Mesendoderm (in vitro differentiated cells): ENCODE measurements at regions not wholly inside any gene's neighbourhood (a gene's known extent, or its start where the extent isn't known, plus 50 kb on each side); places are given as distances from the start of the nearest gene placed in this dataset.

Experiments
- DNase-seq: peaks from one replicate; pipeline ENCODE4 v3.0.0; 2013
- H2AK5ac ChIP-seq: 2 replicates; pipeline ENCODE4 v1.6.1; 2013; ENCODE audit warnings: low read length, inconsistent platforms
- H2BK120ac ChIP-seq: 2 replicates; pipeline ENCODE4 v1.6.1; 2013; ENCODE audit warnings: low read depth, mild to moderate bottlenecking, low read length, moderate library complexity, mixed read lengths
- H2BK15ac ChIP-seq: replicated peaks from 2 replicates; pipeline ENCODE4 v1.6.1; 2013; ENCODE audit warnings: low read depth, mild to moderate bottlenecking, moderate library complexity
- H2BK5ac ChIP-seq: 2 replicates; pipeline ENCODE4 v1.6.1; 2013; ENCODE audit warnings: low read length, inconsistent platforms
- H3K18ac ChIP-seq: 2 replicates; pipeline ENCODE4 v1.6.1; 2013; ENCODE audit warnings: mild to moderate bottlenecking, low read length, mixed read lengths
- H3K23ac ChIP-seq: one replicate; pipeline ENCODE4 v1.6.1; 2013; ENCODE audit warnings: low read length
- H3K27ac ChIP-seq: 2 replicates; pipeline ENCODE4 v1.5.1; 2013; ENCODE audit warnings: low read depth, mild to moderate bottlenecking, inconsistent platforms, low read length, moderate library complexity
- H3K27me3 ChIP-seq: 2 replicates; pipeline ENCODE4 v1.6.1; 2013; ENCODE audit warnings: low read length, control low read depth, mild to moderate bottlenecking, inconsistent platforms; ENCODE audit not compliant: insufficient read depth, poor library complexity
- H3K36me3 ChIP-seq: 2 replicates; pipeline ENCODE4 v1.6.1; 2013; ENCODE audit warnings: low read length, inconsistent platforms; ENCODE audit not compliant: control insufficient read depth, insufficient read depth
- H3K4ac ChIP-seq: one replicate; pipeline ENCODE4 v1.6.1; 2013; ENCODE audit warnings: low read depth, mild to moderate bottlenecking, low read length, moderate library complexity
- H3K4me1 ChIP-seq: 2 replicates; pipeline ENCODE4 v1.6.1; 2013; ENCODE audit warnings: low read depth, low read length, inconsistent platforms; ENCODE audit not compliant: control insufficient read depth
- H3K4me2 ChIP-seq: 2 replicates; pipeline ENCODE4 v1.6.1; 2013; ENCODE audit warnings: low read length
- H3K4me3 ChIP-seq: 2 replicates; pipeline ENCODE4 v1.5.1; 2013; ENCODE audit warnings: mild to moderate bottlenecking, low read length
- H3K56ac ChIP-seq: one replicate; pipeline ENCODE4 v1.6.1; 2013; ENCODE audit warnings: low read length
- H3K79me1 ChIP-seq: 2 replicates; pipeline ENCODE4 v1.6.1; 2013; ENCODE audit warnings: low read length, inconsistent platforms
- H3K79me2 ChIP-seq: 2 replicates; pipeline ENCODE4 v1.6.1; 2013; ENCODE audit warnings: mild to moderate bottlenecking, low read length; ENCODE audit not compliant: control insufficient read depth, insufficient read depth
- H3K9ac ChIP-seq: 2 replicates; pipeline ENCODE4 v1.6.1; 2013; ENCODE audit warnings: low read length, inconsistent platforms
- H4K5ac ChIP-seq: one replicate; pipeline ENCODE4 v1.6.1; 2013; ENCODE audit warnings: low read length
- H4K8ac ChIP-seq: one replicate; pipeline ENCODE4 v1.6.1; 2013; ENCODE audit warnings: low read depth, mild to moderate bottlenecking, control low read depth, low read length, moderate library complexity
- WGBS: extraction: QIAGEN DNeasy Blood & Tissue Kit; methylation state at CpG from one replicate; pipeline ENCODE4 v1.1.7; 2013; ENCODE audit warnings: low lambda C conversion rate, missing lambda C conversion rate; ENCODE audit not compliant: insufficient coverage; ENCODE audit errors: extremely low coverage; 5-methylcytosine and 5-hydroxymethylcytosine counted together

GRCh38 chr12:85392508-85392907 lies 112.5 kb downstream of the ALX1 start:
- H2BK120ac ChIP-seq: no peak overlapping the region
- H3K4me3 ChIP-seq: no peak overlapping the region
- H2AK5ac ChIP-seq: no peak overlapping the region
- no peak overlapping the region for H3K18ac ChIP-seq
- H3K4ac ChIP-seq: no peak overlapping the region
- H3K79me2 ChIP-seq: no peaks in the 10 kb centered on the region
- no peak overlapping the region for H3K4me2 ChIP-seq
- H2BK5ac ChIP-seq: no peak overlapping the region
- no CpG with 5 or more reads among the region's 1 CpG for WGBS
- H3K9ac ChIP-seq: no peak overlapping the region
- H3K79me1 ChIP-seq: no peaks in the 10 kb centered on the region
- H3K56ac ChIP-seq: no peak overlapping the region
- no peak overlapping the region for H2BK15ac ChIP-seq
- no peaks in the 10 kb centered on the region for H3K27me3 ChIP-seq
- no peak overlapping the region for H3K23ac ChIP-seq
- H4K8ac ChIP-seq: no peak overlapping the region
- no peak overlapping the region for H3K27ac ChIP-seq
- no peak for DNase-seq
- no peak overlapping the region for H4K5ac ChIP-seq
- H3K4me1 ChIP-seq: no peaks in the 10 kb centered on the region
- no peaks in the 10 kb centered on the region for H3K36me3 ChIP-seq

- H3K4ac ChIP-seq: no peak overlapping the region
- H3K18ac ChIP-seq: no peak overlapping the region
- H3K56ac ChIP-seq: no peak overlapping the region
- no peak overlapping the region for H3K9ac ChIP-seq
- DNase-seq: no peak
- no peak overlapping the region for H2BK120ac ChIP-seq
- H3K36me3 ChIP-seq: no peaks in the 10 kb centered on the region
- H2BK5ac ChIP-seq: no peak overlapping the region
- H3K79me1 ChIP-seq: no peaks in the 10 kb centered on the region
- H3K79me2 ChIP-seq: no peaks in the 10 kb centered on the region
- H3K23ac ChIP-seq: no peak overlapping the region
- H4K5ac ChIP-seq: no peak overlapping the region
- no peak overlapping the region for H2AK5ac ChIP-seq
- H3K4me1 ChIP-seq: no peaks in the 10 kb centered on the region
- no peaks in the 10 kb centered on the region for H3K27me3 ChIP-seq
- no peak overlapping the region for H3K27ac ChIP-seq
- no peak overlapping the region for H3K4me2 ChIP-seq
- no peak overlapping the region for H4K8ac ChIP-seq
- no peak overlapping the region for H2BK15ac ChIP-seq
- no peak overlapping the region for H3K4me3 ChIP-seq
These were observed 113.6 kb downstream of the ALX1 start for GRCh38 chr12:85393606-85394005.

- H3K36me3 ChIP-seq: no peaks in the 10 kb centered on the region
- no peak overlapping the region for H3K18ac ChIP-seq
- no peak overlapping the region for H3K56ac ChIP-seq
- no peaks in the 10 kb centered on the region for H3K79me2 ChIP-seq
- H3K27me3 ChIP-seq: no peaks in the 10 kb centered on the region
- H2AK5ac ChIP-seq: no peak overlapping the region
- H4K8ac ChIP-seq: no peak overlapping the region
- H2BK5ac ChIP-seq: no peak overlapping the region
- H3K4me2 ChIP-seq: no peak overlapping the region
- no peak overlapping the region for H3K4ac ChIP-seq
- H3K4me1 ChIP-seq: no peaks in the 10 kb centered on the region
- no peak for DNase-seq
- no peak overlapping the region for H2BK15ac ChIP-seq
- H3K27ac ChIP-seq: no peak overlapping the region
- no CpG with 5 or more reads among the region's 3 CpGs for WGBS
- H4K5ac ChIP-seq: no peak overlapping the region
- H3K9ac ChIP-seq: no peak overlapping the region
- no peak overlapping the region for H3K4me3 ChIP-seq
- H3K23ac ChIP-seq: no peak overlapping the region
- H2BK120ac ChIP-seq: no peak overlapping the region
- no peaks in the 10 kb centered on the region for H3K79me1 ChIP-seq
These were observed 114.0 kb downstream of the ALX1 start for GRCh38 chr12:85394065-85394464.

- no peak overlapping the region for H3K4me2 ChIP-seq
- H3K27me3 ChIP-seq: no peaks in the 10 kb centered on the region
- no CpG with 5 or more reads among the region's 3 CpGs for WGBS
- no peak overlapping the region for H3K18ac ChIP-seq
- H2AK5ac ChIP-seq: no peak overlapping the region
- no peak overlapping the region for H4K8ac ChIP-seq
- H3K4me3 ChIP-seq: no peak overlapping the region
- no peak overlapping the region for H4K5ac ChIP-seq
- no peak overlapping the region for H3K56ac ChIP-seq
- H3K27ac ChIP-seq: no peak overlapping the region
- H3K36me3 ChIP-seq: no peaks in the 10 kb centered on the region
- H3K4ac ChIP-seq: no peak overlapping the region
- no peaks in the 10 kb centered on the region for H3K4me1 ChIP-seq
- H2BK15ac ChIP-seq: no peak overlapping the region
- no peak overlapping the region for H3K9ac ChIP-seq
- no peak overlapping the region for H2BK120ac ChIP-seq
- H3K79me1 ChIP-seq: no peaks in the 10 kb centered on the region
- H3K79me2 ChIP-seq: no peaks in the 10 kb centered on the region
- H3K23ac ChIP-seq: no peak overlapping the region
- no peak overlapping the region for H2BK5ac ChIP-seq
- DNase-seq: no peak
These were observed 114.8 kb downstream of the ALX1 start for GRCh38 chr12:85394809-85395208.

- Histone ChIP-seq H3K79me2 (no peaks in the 10 kb centered on the region), H2AK5ac (no peak overlapping the region), H3K4me2 (no peak overlapping the region), H3K27me3 (no peaks in the 10 kb centered on the region), H3K23ac (no peak overlapping the region), H3K36me3 (no peaks in the 10 kb centered on the region), H3K56ac (no peak overlapping the region), H3K9ac (no peak overlapping the region), H3K18ac (no peak overlapping the region), H2BK120ac (no peak overlapping the region), H4K8ac (no peak overlapping the region), H2BK15ac (no peak overlapping the region), H2BK5ac (no peak overlapping the region), H4K5ac (no peak overlapping the region), H3K4me3 (no peak overlapping the region), H3K4ac (no peak overlapping the region), H3K27ac (no peak overlapping the region), H3K4me1 (no peaks in the 10 kb centered on the region), H3K79me1 (no peaks in the 10 kb centered on the region)
- DNase-seq: no peak
- no CpG with 5 or more reads among the region's 5 CpGs for WGBS
These were observed 125.2 kb downstream of the ALX1 start for GRCh38 chr12:85405262-85405661.

- H3K27me3 ChIP-seq: no peaks in the 10 kb centered on the region
- no CpG with 5 or more reads among the region's 4 CpGs for WGBS
- H2AK5ac ChIP-seq: no peak overlapping the region
- H3K36me3 ChIP-seq: no peaks in the 10 kb centered on the region
- no peak overlapping the region for H2BK120ac ChIP-seq
- H3K18ac ChIP-seq: no peak overlapping the region
- no peak overlapping the region for H3K27ac ChIP-seq
- H2BK5ac ChIP-seq: no peak overlapping the region
- H3K4me3 ChIP-seq: no peak overlapping the region
- H3K4ac ChIP-seq: no peak overlapping the region
- no peaks in the 10 kb centered on the region for H3K79me1 ChIP-seq
- no peak overlapping the region for H3K23ac ChIP-seq
- no peak overlapping the region for H3K56ac ChIP-seq
- H2BK15ac ChIP-seq: no peak overlapping the region
- H3K4me1 ChIP-seq: no peaks in the 10 kb centered on the region
- H3K4me2 ChIP-seq: no peak overlapping the region
- peak; percentile 30 for DNase-seq
- no peak overlapping the region for H4K8ac ChIP-seq
- no peaks in the 10 kb centered on the region for H3K79me2 ChIP-seq
- H3K9ac ChIP-seq: no peak overlapping the region
- H4K5ac ChIP-seq: no peak overlapping the region
These were observed 125.9 kb downstream of the ALX1 start for GRCh38 chr12:85405781-85406522.
